Left cardiac atrium (tissue), 4 donors: ENCODE measurements at regions not wholly inside any gene's neighbourhood (a gene's known extent, or its start where the extent isn't known, plus 50 kb on each side); places are given as distances from the start of the nearest gene placed in this dataset.

Experiments
- ATAC-seq, 2 donors: fragments of 200-7000 bp; cut with Tn5 transposase; one replicate each; pipeline ENCODE4 v1.9.1; 2020; ENCODE audit warnings: mild to moderate bottlenecking in 2 of 2, moderate library complexity in 2 of 2
- DNase-seq: peaks from one replicate; pipeline ENCODE4 v3.0.0-alpha.2; 2020
- intact Hi-C, 2 donors: fragments of 100-400 bp; cut with DNase I; formaldehyde crosslinking; loops; one replicate each; pipeline versions ENCODE4 v1.14.1 to v1.15.1; 2022 to 2023
- donor health status: DM: no; HTN: yes; CAD: no.
- donor health status: DM: no; HTN: yes; CAD: no; lungs with severe emphysema.
- donor health status: DM: yes; HTN: yes; CAD: no.
- donor health status: Dilated cardiomyopathy.

DNA sequence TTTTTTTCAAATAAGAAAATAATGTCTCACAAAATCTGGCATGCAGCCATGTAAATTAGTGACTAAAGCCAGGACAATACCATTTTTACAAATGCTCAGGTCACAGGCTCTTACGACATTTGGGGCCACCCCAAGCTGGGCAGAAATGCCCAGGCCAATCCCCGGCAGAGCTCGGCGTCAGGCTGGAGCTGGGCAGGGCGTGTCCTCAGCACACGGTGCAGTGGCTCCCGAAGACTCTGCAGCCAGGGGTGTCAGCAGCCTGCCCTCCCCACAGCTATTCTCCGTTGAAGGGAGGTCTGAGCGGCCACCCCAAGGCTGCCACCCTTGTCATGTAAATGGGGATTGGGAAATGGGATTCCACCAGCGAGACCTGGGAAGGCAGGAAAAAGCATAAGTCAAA, 158.6 kb downstream of the DICER1 start:
- intact Hi-C loops: no loop called here
- no peak for ATAC-seq
- no peak for DNase-seq

DNA sequence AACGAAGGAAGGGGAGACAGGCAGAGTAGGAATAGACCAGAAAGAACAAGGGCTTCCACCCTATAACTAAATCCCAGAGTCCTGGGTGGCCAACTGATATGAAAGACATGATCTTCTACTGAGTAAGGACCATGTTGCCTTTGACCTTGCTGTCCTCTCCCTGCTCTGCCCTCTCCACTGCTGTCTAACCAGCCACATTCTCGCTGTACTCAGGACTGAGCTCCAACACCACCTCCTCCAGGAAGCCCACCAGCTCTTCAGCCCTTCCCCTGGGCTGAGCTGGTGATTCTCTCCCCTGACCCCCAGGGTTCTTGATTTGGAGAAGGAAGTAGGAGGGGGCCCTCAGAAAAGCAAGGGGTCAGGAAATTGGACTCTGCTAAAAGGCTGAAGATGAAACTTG, 159.2 kb downstream of the DICER1 start:
- DNase-seq: no peak
- intact Hi-C loops: no loop called here
- ATAC-seq: no peak

DNA sequence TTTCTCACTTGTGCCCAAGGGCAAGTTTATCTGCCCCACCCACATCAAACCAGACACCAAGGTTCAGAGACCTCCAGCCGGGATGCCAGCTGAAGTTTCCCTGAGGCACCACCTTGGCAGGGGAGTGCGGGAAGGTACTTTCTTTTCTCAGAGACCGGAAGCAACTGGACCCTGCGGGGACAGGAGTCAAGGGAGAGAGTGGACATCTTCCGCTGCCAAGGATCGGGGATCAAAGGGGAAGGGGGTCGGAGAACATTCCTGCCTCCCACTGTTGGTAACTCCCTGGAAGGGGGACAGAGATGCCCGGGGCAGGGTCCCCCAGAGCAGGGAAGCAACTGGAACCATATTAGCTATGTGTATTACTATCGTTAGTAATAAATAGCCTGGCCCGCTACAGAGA, 161.8 kb downstream of the DICER1 start:
- DNase-seq (no peak), ATAC-seq (no peak)
- intact Hi-C loops: no loop called here

DNA sequence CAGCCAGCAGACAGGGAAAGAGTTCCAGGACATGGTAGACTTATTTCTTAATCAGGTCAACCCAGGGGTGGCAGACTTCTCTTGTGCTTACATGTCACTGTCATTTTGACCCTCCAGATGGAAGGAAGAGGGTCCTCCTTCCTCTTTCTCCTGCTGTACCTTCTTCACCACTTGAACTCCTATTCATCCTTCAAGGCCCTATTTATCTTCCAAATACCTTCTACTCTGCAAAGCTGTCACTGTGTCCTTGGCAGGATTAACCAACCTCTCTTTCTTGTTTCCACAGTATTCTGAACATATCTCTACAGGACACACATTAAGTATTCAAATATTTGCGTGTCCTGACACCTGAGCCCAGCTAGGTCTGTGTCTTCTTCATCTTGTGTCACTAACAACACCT, 163.1 kb downstream of the DICER1 start:
- ATAC-seq (no peak), DNase-seq (no peak)
- intact Hi-C loops: no loop called here

DNA sequence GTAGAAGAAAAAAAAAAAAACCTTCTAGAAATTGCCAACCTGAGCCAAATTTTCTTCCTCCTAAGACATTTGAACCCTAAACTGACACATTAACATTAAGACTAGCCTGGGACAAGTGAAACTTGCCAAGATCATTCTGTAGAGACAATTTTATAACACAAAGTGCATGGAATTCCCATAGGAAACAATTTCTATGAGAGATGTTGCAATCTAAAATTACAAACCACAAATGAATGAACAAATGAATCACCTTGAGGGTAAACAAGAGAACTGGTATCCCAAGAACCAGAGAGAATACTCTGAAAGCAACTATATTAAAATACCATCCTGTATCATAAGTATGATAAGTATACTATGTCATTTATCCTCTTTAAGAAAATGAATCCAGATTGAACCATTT, 165.3 kb downstream of the DICER1 start:
- ATAC-seq (no peak), DNase-seq (no peak)
- intact Hi-C loops: no loop called here

DNA sequence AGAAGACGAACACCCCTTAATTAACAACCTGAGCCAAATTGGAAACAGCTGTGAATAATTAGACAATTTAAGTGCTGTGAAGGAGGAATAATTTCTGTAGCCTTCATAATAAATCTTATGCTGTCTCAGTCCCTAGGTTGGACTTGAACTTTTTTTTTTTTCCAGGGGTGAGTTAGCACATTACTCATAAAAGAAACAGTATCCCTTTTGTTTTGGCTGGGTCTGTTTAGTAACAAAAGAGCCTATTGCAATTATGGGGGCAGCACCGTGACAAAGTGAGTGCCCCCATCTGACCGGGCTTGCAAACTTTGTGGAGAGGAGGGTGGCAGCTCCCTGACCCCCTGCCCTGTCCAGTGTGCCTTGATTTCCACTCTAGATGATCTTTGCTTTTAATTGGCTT, 167.4 kb downstream of the DICER1 start:
- intact Hi-C loops: no loop called here
- ATAC-seq: no peak
- DNase-seq: no peak

DNA sequence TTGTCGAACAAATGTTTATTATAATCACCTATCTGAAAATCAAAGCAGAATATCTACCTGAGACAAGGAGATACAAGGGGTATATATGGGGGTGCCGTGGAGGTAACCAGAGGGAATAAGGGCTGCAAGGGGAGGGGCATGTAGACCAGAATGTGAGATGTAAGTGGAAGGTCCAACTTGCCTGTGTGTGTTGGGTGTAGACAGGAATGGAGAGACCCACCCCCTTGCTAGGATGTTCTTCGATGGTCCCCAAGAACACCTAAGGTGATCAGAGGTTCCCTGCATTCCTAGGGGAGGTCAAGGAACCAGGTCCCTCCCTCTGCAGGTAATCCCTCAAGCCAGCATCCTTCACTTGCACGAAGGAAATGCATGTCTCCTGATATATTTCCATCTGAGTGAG, 167.9 kb downstream of the DICER1 start:
- intact Hi-C loops: no loop called here
- DNase-seq: no peak
- no peak for ATAC-seq

DNA sequence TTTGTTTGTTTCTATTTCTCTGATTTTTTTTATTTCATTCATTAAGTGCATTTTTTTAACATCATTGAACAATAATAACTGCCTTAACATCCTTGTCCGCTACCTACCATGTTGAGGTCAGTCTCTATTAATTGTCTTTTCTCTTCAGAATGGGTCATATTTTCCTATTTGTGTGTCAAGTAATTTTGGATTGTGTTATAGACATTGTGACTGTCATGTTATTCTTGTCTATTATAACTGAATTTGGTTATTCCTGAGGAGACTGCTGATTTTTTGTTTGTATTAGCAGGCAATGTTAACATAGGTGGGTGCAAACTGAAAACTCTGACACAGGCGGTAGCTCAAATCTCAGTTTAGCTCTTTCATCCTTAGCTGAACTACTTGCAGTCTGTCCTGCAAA, 169.9 kb downstream of the DICER1 start:
- no peak for ATAC-seq
- intact Hi-C loops: no loop called here
- no peak for DNase-seq

DNA sequence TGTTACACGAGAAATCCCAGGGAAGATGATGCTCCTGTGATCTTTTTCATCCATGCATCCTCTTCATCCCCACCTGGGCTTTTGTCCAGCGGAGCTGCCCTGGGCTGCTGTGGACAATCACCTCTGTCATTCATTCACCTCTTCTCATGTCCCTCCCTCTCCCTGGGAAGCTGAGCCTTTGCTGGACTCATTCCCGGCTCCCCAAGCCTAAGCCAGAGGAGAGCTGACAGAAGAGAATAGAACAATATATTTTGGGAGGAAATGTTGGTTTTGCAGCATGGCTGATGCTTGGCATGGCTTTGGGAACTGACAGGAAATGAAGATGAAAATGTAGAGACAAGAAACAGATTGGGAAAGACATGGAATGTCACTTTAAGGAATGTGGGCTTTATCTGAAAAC, 177.4 kb downstream of the DICER1 start:
- DNase-seq (no peak), ATAC-seq (no peak)
- intact Hi-C loops: no loop called here

DNA sequence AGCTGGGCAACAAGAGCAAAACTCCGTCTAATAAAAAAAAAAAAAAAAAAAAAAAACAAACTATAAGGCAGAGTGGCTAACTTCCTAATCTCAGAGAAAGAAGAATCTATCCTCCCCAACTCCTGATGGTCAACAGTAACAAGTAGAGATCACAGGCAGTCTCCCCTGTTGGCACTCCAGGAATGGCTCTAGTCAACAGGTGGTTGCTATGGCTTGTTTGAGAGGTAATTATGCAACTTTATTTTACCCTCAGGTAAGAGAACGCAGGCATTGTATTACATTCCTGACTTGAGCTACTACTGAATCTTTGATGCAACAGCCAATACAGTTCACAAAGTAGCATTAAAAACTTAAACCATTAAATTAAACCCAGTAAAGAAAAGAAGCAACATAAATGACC, 180.3 kb downstream of the DICER1 start:
- intact Hi-C loops: no loop called here
- ATAC-seq (no peak), DNase-seq (no peak)

DNA sequence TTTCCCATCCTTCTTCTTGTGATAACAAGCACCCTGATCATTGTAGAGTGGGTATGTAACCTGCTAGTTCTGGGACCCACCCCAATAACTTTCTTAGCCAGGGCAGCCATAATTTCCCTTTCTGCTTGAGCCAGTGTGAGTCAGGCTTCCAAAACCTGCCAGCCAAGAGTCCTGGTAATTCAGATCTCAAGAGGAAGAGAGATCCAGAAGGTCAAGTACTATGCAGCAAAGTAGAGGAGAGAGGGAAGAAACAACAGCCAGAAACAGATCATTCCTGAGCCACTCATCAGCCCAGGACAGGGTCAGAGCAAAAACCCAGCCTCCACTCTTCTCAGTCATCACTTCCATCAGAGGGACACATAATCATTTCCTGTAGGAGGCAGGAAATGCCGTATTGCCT, 182.0 kb downstream of the DICER1 start:
- DNase-seq: no peak
- intact Hi-C loops: no loop called here
- no peak for ATAC-seq

DNA sequence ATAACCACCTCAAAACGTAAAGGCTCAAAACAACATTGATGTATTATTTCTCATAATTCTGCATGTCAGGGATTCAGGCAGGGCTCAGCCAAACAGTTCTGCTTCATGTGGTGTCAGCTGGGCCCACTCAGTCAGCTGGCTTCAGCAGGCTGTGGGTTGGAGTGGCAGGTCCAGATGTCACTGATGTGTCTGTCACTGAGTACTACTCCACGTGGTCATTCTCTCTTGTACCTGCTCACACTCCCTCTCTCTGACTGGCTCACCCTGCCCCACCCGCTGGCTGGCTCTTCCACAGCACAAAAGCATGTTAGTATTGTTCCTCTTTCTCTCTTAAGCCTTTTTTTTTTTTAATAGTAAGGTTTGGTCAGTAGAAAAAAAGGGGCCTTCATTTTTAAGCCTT, 182.4 kb downstream of the DICER1 start:
- ATAC-seq (no peak), DNase-seq (no peak)
- intact Hi-C loops: no loop called here

DNA sequence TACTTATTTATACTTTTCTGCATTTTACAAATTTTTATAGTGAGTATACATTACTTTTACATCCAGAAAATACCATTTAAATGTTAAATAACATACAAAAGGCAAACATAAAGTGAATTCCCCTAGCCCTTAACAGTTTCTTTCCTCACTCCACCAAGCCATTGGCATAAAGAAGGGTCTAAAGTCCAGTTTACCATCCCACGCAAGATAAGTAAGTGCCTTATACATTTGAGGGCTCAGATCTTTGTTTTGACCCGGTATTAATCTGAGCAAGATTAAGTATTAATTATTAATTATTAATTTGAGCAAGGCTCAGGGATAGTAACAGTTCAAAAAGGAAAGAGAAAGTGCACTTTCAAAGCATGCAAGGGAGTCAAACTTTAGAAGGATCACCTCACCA, 182.9 kb downstream of the DICER1 start:
- intact Hi-C loops: no loop called here
- no peak for ATAC-seq

DNA sequence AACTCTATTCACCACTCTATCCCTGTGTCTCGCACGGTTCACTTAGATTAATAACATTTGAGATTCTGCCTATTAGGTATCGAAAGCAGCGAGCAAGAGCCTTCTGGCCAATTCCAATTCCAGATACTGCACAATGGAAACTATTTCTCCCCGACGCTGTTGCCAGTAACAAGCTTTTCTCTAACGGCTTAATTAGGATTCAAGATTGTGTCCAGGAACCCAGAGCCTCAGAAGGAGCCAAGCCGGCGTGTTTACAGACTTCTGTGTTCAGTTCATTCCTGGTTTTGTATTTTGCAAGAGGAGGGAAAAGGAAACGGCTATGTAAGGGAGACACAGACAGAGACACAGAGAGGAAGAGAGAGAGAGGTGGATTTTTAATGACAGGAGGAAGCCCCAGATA, 185.6 kb downstream of the DICER1 start:
- DNase-seq: peak; percentile 49
- ATAC-seq: peak; percentile 64 to 83
- intact Hi-C loops: no loop called here

More for the DNA sequence above, 182.9 kb downstream of the DICER1 start:
- DNase-seq: no peak

DNA sequence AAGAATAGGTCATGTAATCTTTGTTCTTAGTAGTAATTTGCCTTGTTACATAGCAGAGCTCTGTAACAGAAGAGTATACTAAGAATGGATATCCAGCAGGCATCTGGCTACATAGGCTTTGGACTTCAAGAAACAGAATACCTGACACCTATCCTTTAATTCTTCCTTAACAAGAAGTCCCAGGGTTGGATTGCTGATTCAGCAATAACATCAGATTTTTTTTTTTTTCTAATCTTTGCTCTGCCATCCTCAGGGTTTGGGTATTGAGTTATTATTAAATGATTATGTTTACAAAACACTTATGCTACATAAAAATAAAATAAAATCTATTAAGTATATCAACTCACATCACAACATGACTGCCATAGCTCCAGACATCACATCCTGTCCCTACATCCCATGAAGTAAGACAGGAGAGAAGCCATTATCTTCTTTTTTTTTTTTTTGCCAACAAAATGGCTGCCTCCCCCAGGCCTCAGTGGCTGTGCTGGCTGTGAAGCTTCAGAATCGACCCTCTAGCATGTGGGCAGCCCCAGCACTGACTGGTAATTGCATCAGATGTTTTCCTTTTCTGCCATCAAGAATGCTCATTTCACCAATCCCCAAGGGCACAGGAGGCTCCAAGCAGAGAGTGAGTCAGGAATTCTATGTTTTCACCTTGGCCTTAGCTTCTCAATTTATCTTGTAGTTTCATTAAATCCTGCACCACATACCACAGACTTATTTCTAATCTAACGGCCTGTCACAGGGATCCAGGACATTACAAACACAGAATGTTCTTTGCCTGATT, 186.2 kb downstream of the DICER1 start:
- DNase-seq: no peak
- intact Hi-C loops: no loop called here
- ATAC-seq: peak; percentile 34 to 54

DNA sequence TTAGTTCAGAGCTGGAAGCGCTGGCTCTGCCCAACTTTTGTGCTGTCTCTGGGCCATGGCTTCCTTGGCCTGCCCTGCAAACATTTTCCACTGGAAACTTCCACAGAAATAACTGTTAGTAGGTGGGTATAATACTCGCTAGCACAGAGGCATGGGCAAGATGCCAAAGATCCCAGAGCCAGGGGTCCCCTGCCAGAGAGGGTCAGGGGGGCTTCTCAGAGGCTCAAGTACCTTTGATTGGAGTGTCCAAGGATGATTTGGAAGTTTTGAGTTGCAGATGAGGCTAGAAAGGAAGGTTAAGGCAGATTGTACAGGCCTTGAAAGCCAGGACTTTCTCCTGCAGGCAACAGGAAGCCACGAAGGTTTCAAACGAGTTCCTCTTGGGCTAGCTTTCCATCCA, 187.6 kb downstream of the DICER1 start:
- intact Hi-C loops: no loop called here
- ATAC-seq: no peak
- DNase-seq: no peak

DNA sequence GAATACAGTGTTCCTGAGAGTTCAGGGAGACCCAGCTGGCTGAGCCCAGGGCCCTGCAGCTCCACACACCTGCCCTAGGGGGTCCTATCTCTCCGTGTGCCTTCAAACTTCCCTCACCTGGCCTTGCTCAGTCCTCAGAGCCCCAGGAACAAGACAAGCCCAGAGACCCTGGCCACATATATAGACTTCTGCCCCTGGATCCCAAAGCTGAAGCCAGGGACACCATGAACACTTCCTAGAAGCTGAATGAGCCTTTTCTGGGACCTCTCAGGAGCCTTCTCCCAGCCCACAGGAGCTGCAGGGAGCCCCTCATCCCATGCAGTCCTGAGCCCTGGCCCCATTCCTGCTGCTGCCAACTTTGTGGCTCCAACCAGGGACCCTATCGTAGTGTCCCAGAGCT, 190.5 kb downstream of the DICER1 start:
- intact Hi-C loops: no loop called here
- DNase-seq: no peak
- no peak for ATAC-seq

DNA sequence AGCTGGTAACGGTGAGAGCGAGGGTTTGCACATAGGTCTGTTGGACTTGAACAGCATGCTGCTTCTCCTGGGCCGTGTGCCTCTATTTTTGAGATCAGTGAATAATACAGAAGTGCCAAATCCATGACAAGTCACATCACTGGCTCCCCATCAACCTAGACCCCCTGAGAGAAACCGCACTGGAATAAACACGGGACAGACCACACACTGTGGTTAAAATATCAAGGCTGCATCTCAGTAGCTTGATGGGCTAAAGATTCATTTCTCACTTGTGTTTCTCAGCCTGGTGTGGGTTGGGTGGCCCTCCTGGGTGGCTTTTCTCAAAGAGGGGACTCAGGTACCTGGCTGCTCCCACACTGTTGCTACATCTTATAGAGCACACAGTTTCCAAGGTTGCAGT, 191.0 kb downstream of the DICER1 start:
- intact Hi-C loops: no loop called here
- DNase-seq (no peak), ATAC-seq (no peak)

DNA sequence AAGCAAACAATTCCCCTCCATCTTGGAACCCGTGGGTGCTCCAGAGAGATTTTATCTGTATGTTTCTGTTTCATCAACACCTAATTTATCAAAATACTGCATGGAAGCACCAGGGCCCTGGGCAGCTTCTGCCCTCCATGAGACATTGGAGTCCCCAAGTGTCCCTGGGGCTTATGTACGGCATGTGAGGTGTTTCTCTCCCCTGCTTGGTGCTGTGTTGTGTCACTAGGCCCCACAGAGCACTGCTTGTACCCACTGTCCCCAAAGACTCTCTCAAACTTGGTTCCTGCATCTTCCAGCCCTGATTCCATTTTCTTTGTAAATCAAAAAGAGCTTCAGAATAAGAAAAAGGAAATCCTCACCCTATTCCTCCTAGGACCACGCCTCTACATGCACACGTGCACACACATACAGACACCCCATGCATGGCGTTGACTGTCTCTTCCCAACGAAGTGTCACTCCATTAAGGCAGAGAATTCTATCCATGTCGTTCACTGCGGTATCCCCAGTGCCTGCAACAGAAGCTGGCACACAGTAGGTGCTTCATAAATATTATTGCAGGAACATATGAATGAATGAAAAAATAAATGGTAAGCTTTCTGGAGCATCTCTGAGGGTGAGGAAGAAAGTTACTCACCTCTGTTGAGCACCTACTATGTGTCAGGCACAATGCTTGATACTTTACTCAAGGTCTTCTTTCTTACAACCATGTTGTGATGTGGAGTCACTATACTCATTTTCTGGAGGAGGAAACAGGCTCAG, 191.6 kb downstream of the DICER1 start:
- no peak for ATAC-seq
- intact Hi-C loops: no loop called here
- no peak for DNase-seq

DNA sequence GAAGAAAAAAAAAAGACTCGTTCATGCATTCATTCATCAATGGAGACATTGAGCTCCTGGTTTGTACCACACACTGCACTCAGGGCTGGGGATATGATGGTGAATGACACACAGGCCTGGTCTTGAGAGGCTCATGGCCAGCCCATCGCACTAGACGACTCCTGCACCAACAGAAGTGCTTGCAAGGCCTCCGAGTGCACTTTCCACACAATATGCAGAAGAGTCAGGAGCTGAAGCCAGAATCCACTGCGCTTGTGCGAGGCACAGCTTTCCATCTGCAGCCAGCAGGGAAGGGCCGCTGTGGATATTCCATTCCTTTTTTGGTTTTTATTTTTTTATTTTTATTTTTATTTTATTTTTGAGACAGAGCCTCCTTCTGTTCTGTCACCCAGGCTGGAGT, 192.4 kb downstream of the DICER1 start:
- intact Hi-C loops: no loop called here
- DNase-seq: no peak
- ATAC-seq: no peak

DNA sequence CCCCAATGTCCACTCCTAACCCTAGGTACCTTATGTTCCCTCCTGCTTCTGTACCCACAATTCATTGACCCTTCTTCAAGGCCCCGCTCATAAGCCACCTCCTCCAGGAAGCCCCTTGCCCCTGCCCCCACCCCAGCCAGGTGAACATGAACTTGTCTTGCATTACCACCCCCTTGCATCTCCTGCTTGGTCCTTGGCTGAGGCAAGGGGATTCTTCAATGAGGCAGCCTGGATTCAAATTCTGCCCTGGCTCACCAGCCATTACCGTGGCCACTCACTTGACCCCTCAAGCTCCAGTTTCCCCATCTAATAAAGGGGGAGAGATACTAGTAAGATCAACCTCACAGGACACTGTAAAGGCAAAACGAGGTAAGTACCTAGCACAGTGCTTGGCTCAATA, 193.1 kb downstream of the DICER1 start:
- intact Hi-C loops: no loop called here
- ATAC-seq: no peak
- DNase-seq: no peak
